BJ (cell line): ENCODE measurements at regions not wholly inside any gene's neighbourhood (a gene's known extent, or its start where the extent isn't known, plus 50 kb on each side); places are given as distances from the start of the nearest gene placed in this dataset.

ENCODE experiments used
- CTCF ChIA-PET: fragments of 350-600 bp; formaldehyde crosslinking; extraction: SDS; loops from one replicate; lab custom pipeline; 2021; ENCODE audit warnings: antibody characterized with exemption, inconsistent platforms; lab: Yijun Ruan, JAX
- POLR2A ChIA-PET: fragments of 300-600 bp; sonication (Branson Sonifier 250); formaldehyde crosslinking; extraction: SDS; loops from one replicate; lab custom pipeline; 2021; ENCODE audit warnings: antibody characterized with exemption; lab: Charles Lee
- DNase-seq: peaks from one replicate; pipeline ENCODE4 v3.0.0-alpha.2; 2011; ENCODE audit warnings: low read depth
- H3K27me3 ChIP-seq: 2 replicates; pipeline ENCODE4 v1.6.0; 2011; ENCODE audit warnings: low read length; ENCODE audit not compliant: control insufficient read depth, insufficient read depth
- H3K36me3 ChIP-seq: 2 replicates; pipeline ENCODE4 v1.5.1; 2011; ENCODE audit warnings: low read length; ENCODE audit not compliant: control insufficient read depth, insufficient read depth
- H3K4me3 ChIP-seq: 2 replicates; pipeline ENCODE4 v1.5.1; 2011; ENCODE audit warnings: low read depth, mild to moderate bottlenecking, control low read depth, low read length
- TF ChIP-seq, protein P1 (sequence below): IDR thresholded peaks from 2 replicates; pipeline ENCODE4 v1.5.1; 2011; ENCODE audit warnings: low read depth, mild to moderate bottlenecking, control low read depth, inconsistent platforms, low read length, moderate library complexity; ENCODE audit not compliant: insufficient read depth

DNA sequence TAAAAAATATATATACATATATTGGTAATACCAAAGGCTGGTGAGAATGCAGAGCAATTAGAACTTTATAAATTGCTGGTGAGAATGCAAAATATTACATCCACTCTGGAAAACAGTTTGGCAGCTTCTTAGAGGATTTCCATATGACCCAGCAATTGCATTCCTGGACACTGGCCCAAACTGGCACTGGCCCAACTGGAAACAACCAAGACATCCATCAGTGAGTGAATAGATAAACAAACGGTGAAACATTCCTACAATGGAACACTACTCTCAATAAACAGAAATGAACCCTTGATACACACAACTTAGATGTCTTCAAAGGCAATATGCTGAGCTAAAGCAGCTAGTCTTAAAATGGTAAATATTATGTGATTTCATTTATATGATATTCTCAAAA is 524.2 kb downstream of the IQCM start:
- Histone ChIP-seq H3K4me3 (no peak overlapping the region), H3K27me3 (no peaks in the 10 kb centered on the region), H3K36me3 (no peaks in the 10 kb centered on the region)
- POLR2A ChIA-PET = no interaction called here
- no peak for DNase-seq
- CTCF ChIA-PET = no interaction called here
- TF ChIP-seq, protein P1, sequence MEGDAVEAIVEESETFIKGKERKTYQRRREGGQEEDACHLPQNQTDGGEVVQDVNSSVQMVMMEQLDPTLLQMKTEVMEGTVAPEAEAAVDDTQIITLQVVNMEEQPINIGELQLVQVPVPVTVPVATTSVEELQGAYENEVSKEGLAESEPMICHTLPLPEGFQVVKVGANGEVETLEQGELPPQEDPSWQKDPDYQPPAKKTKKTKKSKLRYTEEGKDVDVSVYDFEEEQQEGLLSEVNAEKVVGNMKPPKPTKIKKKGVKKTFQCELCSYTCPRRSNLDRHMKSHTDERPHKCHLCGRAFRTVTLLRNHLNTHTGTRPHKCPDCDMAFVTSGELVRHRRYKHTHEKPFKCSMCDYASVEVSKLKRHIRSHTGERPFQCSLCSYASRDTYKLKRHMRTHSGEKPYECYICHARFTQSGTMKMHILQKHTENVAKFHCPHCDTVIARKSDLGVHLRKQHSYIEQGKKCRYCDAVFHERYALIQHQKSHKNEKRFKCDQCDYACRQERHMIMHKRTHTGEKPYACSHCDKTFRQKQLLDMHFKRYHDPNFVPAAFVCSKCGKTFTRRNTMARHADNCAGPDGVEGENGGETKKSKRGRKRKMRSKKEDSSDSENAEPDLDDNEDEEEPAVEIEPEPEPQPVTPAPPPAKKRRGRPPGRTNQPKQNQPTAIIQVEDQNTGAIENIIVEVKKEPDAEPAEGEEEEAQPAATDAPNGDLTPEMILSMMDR = no peak

DNA sequence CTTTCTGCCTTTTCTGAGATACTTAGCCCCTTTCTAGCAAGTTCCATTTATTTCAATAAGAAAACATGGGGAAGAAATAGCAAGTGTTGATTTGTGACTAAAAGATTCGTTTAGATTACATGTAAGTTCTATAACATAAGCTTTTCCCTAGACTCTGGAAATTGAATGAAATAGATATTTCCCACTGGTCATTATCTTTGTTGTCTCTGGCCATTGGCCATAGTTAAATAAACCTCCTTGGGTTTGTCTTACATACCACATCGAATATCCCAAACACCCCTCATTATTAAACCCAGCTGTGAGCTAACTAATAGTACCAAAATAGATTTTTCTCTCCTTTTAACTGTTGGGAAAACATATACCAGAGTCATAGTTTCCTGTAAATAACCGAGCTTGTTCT is 534.8 kb downstream of the IQCM start:
- TF ChIP-seq, protein P1 = no peak
- Histone ChIP-seq H3K27me3 (no peaks in the 10 kb centered on the region), H3K36me3 (no peaks in the 10 kb centered on the region), H3K4me3 (no peak overlapping the region)
- POLR2A ChIA-PET = no interaction called here
- CTCF ChIA-PET = no interaction called here
- DNase-seq = no peak

DNA sequence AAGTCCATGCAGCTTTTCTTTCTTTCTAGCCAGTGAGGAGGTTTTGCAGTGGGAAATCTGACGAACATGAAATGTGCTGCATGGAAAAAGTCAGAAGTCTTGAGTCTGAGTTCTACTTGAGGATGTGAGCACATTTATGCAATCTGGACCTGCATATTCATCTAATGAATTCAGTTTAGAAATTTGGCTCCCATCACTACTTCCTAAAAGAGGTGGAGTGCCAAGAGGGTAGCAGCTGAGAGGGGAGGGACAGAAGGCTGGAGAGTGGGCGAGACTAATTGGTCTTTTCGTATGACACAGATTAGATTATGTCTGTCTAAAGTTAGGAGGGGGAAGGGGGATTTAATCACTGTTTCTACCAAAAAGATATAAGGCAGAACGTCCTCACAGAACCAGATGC is 535.9 kb downstream of the IQCM start:
- no peaks in the 10 kb centered on the region for H3K27me3 ChIP-seq
- H3K4me3 ChIP-seq = no peak overlapping the region
- no peak for DNase-seq
- no peaks in the 10 kb centered on the region for H3K36me3 ChIP-seq
- CTCF ChIA-PET = no interaction called here
- POLR2A ChIA-PET = no interaction called here
- TF ChIP-seq, protein P1 = no peak

DNA sequence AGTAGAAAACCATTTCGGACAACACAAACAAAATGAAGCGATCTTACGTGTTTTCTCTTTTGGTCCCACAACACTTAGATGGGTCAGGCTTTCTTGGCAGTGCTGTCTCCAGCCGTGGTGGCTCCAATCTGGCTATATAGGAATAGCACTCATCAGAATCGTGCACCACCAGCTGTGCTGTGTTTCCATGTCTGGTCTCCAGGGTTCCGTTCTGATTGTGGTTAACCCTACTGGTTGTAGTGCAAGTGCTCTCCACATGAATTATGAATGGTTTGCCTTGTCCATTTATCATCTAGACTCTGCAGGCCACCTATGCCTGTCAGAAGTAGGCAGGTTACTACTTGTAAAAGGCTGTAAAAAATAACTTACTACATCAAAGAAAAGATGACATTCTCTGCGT is 536.3 kb downstream of the IQCM start:
- TF ChIP-seq, protein P1 = no peak
- Histone ChIP-seq H3K27me3 (no peaks in the 10 kb centered on the region), H3K36me3 (no peaks in the 10 kb centered on the region), H3K4me3 (no peak overlapping the region)
- DNase-seq = no peak
- ChIA-PET CTCF (no interaction called here), POLR2A (no interaction called here)

DNA sequence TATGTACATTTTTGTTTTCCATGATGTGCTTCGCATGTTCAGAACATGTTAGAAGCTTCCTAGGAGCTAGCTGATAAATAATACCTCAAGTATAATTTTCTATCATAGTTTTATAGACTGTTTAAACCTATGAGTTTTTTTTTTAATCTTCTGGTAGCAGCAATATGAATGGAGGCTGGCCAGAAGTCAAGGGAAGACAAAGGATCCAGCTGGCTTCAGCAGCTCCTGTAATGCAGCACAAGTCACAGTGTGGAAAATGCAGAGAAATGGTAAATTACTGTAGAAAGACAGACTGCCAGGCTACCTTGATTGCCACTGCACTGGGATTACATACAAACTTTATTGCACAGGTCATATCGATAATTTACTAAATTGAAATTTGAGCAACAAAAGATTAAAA is 537.9 kb downstream of the IQCM start:
- H3K36me3 ChIP-seq = no peaks in the 10 kb centered on the region
- CTCF ChIA-PET = interaction anchor here (0.9 to 1.0 kb wide), 2 partner anchors 36 to 281 kb away, joined by 3 read pairs; no protein-coding TSS in a partner anchor
- TF ChIP-seq, protein P1 = no peak
- no peak overlapping the region for H3K4me3 ChIP-seq
- POLR2A ChIA-PET = no interaction called here
- H3K27me3 ChIP-seq = no peaks in the 10 kb centered on the region
- no peak for DNase-seq
